OCI-LY7 (cell line): ENCODE measurements at regions not wholly inside any gene's neighbourhood (a gene's known extent, or its start where the extent isn't known, plus 50 kb on each side); places are given as distances from the start of the nearest gene placed in this dataset.

Experiments
- EZH2phosphoT487 ChIP-seq: fragments of 200-600 bp; sonication (generic); IDR thresholded peaks from 2 replicates; pipeline ENCODE4 v1.6.1; 2018; ENCODE audit warnings: low read depth, borderline replicate concordance, mild to moderate bottlenecking, mixed run types, antibody characterized with exemption, low read length, moderate library complexity, mixed read lengths
- TF ChIP-seq, protein P1 (sequence below): fragments of 200-600 bp; sonication (generic); conservative IDR thresholded peaks from 2 replicates; pipeline ENCODE4 v1.5.1; 2014; ENCODE audit warnings: mild to moderate bottlenecking, antibody characterized with exemption, low read length, moderate library complexity, mixed read lengths

DNA sequence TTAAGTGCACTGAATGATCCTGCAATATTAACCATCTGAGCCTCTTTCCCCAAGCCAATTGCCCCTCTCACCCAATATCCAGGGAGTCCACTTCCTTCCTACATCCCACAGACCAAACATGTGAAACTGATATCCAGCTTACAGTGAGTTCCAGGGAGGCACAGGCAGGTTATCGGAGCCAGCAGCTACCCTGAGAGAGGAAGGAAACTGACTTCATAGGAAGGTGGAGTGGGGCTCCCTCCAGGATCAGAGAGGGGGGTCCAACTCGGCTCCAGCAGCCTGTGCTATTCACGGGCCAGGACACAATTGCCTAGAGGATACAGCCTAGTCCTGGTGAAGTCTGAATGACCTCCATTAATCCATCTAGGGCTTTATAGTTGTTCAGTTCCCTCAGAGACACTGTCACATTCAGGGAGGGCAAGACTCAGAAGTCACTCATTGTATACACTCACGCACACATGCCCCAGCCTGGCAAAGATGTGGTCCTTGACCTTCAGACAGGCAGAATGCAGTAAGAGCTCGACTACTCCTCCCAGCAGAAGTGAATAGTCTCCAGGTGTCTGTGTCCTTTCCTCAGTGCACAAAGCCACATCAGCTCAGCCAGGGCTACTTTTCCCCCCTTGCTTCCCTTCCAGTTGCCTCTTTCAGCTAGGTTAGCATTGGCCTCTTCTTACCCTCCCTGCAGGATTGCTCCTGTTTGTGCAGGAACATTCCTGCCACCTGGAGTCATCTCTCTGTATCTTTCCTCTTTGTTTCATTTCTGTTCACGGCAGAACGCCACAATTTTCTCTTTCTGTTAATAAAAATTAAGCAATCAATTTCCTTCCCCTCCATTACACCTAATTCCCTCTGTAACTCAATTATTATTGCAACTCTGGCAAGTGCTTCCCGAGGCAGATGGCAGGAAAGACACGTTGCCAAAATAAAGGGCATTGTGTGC, 501.7 kb downstream of the ARHGEF28 start:
- TF ChIP-seq, protein P1, sequence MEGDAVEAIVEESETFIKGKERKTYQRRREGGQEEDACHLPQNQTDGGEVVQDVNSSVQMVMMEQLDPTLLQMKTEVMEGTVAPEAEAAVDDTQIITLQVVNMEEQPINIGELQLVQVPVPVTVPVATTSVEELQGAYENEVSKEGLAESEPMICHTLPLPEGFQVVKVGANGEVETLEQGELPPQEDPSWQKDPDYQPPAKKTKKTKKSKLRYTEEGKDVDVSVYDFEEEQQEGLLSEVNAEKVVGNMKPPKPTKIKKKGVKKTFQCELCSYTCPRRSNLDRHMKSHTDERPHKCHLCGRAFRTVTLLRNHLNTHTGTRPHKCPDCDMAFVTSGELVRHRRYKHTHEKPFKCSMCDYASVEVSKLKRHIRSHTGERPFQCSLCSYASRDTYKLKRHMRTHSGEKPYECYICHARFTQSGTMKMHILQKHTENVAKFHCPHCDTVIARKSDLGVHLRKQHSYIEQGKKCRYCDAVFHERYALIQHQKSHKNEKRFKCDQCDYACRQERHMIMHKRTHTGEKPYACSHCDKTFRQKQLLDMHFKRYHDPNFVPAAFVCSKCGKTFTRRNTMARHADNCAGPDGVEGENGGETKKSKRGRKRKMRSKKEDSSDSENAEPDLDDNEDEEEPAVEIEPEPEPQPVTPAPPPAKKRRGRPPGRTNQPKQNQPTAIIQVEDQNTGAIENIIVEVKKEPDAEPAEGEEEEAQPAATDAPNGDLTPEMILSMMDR = no peak
- TF ChIP-seq EZH2phosphoT487 = no peak
